ENCODE measurements at regions not wholly inside any gene's neighbourhood (a gene's known extent, or its start where the extent isn't known, plus 50 kb on each side); places are given as distances from the start of the nearest gene placed in this dataset.

DNA sequence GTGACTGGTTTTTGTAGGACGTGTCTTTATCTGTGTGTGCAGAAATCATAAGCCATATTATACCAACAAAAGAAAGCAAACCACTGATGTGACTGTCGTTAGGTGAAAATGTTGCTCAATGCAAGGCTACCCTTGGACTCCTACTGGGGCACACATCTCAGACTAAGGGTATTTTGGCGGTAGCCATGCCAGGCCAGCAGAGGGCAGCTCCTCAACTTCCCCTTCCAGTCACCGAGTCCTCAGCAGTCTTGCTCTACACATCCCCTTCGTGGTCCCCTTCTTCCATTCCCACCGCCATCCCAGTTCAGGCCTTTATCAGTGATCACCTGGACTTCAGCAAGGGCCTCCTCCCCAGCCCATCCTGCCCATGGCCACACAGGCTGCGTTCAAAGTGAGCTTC lies 113.7 kb upstream of the GGTLC1 start:
- H3K27me3 ChIP-seq (ENCODE audit: control insufficient read depth in 3 of 3, insufficient read depth in 3 of 3, low read length in 2 of 3), result peaks cover 0 to 2% (median 2%) of the 10 kb centered on the region in 3 donors
- no peak overlapping the region for H3K9ac ChIP-seq (ENCODE audit: insufficient read depth in 1 of 2, low read length in 2 of 2)
- DNase-seq, result no peak
- TF ChIP-seq, protein P1, sequence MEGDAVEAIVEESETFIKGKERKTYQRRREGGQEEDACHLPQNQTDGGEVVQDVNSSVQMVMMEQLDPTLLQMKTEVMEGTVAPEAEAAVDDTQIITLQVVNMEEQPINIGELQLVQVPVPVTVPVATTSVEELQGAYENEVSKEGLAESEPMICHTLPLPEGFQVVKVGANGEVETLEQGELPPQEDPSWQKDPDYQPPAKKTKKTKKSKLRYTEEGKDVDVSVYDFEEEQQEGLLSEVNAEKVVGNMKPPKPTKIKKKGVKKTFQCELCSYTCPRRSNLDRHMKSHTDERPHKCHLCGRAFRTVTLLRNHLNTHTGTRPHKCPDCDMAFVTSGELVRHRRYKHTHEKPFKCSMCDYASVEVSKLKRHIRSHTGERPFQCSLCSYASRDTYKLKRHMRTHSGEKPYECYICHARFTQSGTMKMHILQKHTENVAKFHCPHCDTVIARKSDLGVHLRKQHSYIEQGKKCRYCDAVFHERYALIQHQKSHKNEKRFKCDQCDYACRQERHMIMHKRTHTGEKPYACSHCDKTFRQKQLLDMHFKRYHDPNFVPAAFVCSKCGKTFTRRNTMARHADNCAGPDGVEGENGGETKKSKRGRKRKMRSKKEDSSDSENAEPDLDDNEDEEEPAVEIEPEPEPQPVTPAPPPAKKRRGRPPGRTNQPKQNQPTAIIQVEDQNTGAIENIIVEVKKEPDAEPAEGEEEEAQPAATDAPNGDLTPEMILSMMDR (IDR thresholded peaks at IDR 0.05; ENCODE audit: control extremely low read depth, extremely low read depth), result no peak
- H3K27ac ChIP-seq (ENCODE audit: low read depth in 1 of 2, low read length in 1 of 2), result no peak overlapping the region
- ATAC-seq (ENCODE audit: insufficient read depth, low FRiP score), result no peak
- no peaks in the 10 kb centered on the region for H3K36me3 ChIP-seq (ENCODE audit: control insufficient read depth in 4 of 4, insufficient read depth in 4 of 4, low read length in 4 of 4)
- no peaks in the 10 kb centered on the region for H3K9me3 ChIP-seq (ENCODE audit: control insufficient read depth in 4 of 4, insufficient read depth in 3 of 4, low read length in 3 of 4)
- no peak overlapping the region for H3K4me3 ChIP-seq
- WGBS, 2 donors, result 29 to 48% methylated on average over 7 of the region's 7 CpGs
- H3K4me1 ChIP-seq (ENCODE audit: control insufficient read depth in 5 of 5, insufficient read depth in 5 of 5, low read length in 5 of 5), result no peaks in the 10 kb centered on the region

GRCh38 chr20:24100370-24101011 lies 111.9 kb upstream of the GGTLC1 start:
- DNase-seq (peak; percentile 49 to 78 (median 69)), ATAC-seq (ENCODE audit: insufficient read depth, low FRiP score) (peak; percentile 76)
- Histone ChIP-seq H3K27me3 (ENCODE audit: control insufficient read depth in 3 of 3, insufficient read depth in 3 of 3, low read length in 2 of 3) (peaks cover 0 to 2% (median 0%) of the 10 kb centered on the region in 3 donors), H3K9me3 (ENCODE audit: control insufficient read depth in 4 of 4, insufficient read depth in 3 of 4, low read length in 3 of 4) (no peaks in the 10 kb centered on the region), H3K4me1 (ENCODE audit: control insufficient read depth in 5 of 5, insufficient read depth in 5 of 5, low read length in 5 of 5) (no peaks in the 10 kb centered on the region), H3K36me3 (ENCODE audit: control insufficient read depth in 4 of 4, insufficient read depth in 4 of 4, low read length in 4 of 4) (no peaks in the 10 kb centered on the region), H3K4me3 (no peak overlapping the region), H3K9ac (ENCODE audit: insufficient read depth in 1 of 2, low read length in 2 of 2) (no peak overlapping the region), H3K27ac (ENCODE audit: low read depth in 1 of 2, low read length in 1 of 2) (no peak overlapping the region)
- WGBS, 2 donors, result 34 to 37% methylated on average over 5 of the region's 5 CpGs
- TF ChIP-seq, protein P1 (IDR thresholded peaks at IDR 0.05; ENCODE audit: control extremely low read depth, extremely low read depth), result peak; percentile 51

DNA sequence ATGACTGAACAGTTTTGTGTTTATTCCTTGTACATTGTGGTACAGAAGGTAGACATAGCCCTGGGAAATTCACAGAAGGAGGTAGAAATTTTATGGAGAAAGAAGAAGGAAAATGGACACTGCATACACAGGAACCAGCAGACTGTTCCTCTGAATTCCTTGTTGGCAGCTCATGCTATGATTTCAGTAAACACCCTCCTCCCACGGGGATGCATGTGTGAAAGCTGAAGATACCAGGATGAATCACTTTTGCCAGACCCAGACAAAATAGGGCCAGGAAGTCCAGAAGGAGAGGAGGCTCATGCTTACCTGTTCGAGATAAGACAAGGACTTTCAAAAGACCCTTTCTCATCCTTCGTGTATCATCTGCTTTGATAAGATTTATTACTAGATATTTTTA lies 110.3 kb upstream of the GGTLC1 start:
- 61 to 80% methylated on average over 3 of the region's 3 CpGs for WGBS, 2 donors

More for the DNA sequence above, 110.3 kb upstream of the GGTLC1 start:
- no peak overlapping the region for H3K4me3 ChIP-seq
- DNase-seq (no peak), ATAC-seq (ENCODE audit: insufficient read depth, low FRiP score) (no peak)
- no peaks in the 10 kb centered on the region for H3K4me1 ChIP-seq (ENCODE audit: control insufficient read depth in 5 of 5, insufficient read depth in 5 of 5, low read length in 5 of 5)
- H3K27me3 ChIP-seq (ENCODE audit: control insufficient read depth in 3 of 3, insufficient read depth in 3 of 3, low read length in 2 of 3), result peaks cover 0 to 2% (median 0%) of the 10 kb centered on the region in 3 donors
- H3K36me3 ChIP-seq (ENCODE audit: control insufficient read depth in 4 of 4, insufficient read depth in 4 of 4, low read length in 4 of 4), result no peaks in the 10 kb centered on the region
- TF ChIP-seq, protein P1 (IDR thresholded peaks at IDR 0.05; ENCODE audit: control extremely low read depth, extremely low read depth), result no peak
- no peaks in the 10 kb centered on the region for H3K9me3 ChIP-seq (ENCODE audit: control insufficient read depth in 4 of 4, insufficient read depth in 3 of 4, low read length in 3 of 4)
- H3K27ac ChIP-seq (ENCODE audit: low read depth in 1 of 2, low read length in 1 of 2), result no peak overlapping the region
- no peak overlapping the region for H3K9ac ChIP-seq (ENCODE audit: insufficient read depth in 1 of 2, low read length in 2 of 2)
